Cerebellar cortex (tissue), 1 donor: ENCODE measurements at regions not wholly inside any gene's neighbourhood (a gene's known extent, or its start where the extent isn't known, plus 50 kb on each side); places are given as distances from the start of the nearest gene placed in this dataset.

Experiments
- DNase-seq: peaks from one replicate; pipeline ENCODE4 v3.0.0-alpha.2; 2015; ENCODE audit warnings: low spot score

DNA sequence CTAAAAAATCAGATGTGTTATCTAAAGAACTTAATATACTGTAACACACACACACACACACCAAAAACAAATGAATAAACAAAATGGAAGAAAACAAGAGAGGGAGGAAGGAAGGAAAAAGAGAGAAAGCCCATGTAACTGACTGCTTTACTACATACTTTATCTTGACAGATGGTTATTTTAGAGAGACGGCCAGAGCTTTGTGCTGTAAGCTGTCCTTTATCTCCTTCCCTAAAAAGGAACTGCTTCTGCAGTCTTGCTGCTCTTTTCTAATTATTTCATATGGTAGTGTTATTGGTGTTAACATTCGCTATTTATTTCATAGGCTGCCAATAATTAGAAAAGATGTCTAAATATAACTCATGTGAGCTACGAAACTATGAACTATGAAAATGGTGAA, 1384.6 kb downstream of the MRPL39 start:
- DNase-seq = no peak

GRCh38 chr21:24220446-24220845, 1386.8 kb downstream of the MRPL39 start:
- no peak for DNase-seq

- no peak for DNase-seq
Measured at GRCh38 chr21:24217151-24217550, 1390.1 kb downstream of the MRPL39 start.

DNA sequence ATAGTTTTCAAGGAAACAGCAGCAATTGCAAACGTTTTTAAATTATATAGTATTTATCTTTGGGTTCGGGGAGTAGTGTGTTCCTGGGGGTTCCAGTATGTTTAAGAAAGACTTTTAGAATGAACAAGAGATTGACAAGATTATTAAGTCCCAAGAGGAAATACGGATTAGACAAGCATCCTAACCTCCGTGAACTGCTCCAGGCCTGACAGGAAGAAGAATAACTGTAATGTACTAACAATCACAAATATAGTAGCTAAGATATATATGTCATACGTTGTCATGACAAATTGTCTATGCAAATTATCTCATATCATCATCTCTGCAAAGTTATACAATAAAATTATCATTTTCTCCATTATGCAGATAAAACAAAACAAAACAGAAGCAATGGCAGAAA, 1397.2 kb downstream of the MRPL39 start:
- no peak for DNase-seq

DNA sequence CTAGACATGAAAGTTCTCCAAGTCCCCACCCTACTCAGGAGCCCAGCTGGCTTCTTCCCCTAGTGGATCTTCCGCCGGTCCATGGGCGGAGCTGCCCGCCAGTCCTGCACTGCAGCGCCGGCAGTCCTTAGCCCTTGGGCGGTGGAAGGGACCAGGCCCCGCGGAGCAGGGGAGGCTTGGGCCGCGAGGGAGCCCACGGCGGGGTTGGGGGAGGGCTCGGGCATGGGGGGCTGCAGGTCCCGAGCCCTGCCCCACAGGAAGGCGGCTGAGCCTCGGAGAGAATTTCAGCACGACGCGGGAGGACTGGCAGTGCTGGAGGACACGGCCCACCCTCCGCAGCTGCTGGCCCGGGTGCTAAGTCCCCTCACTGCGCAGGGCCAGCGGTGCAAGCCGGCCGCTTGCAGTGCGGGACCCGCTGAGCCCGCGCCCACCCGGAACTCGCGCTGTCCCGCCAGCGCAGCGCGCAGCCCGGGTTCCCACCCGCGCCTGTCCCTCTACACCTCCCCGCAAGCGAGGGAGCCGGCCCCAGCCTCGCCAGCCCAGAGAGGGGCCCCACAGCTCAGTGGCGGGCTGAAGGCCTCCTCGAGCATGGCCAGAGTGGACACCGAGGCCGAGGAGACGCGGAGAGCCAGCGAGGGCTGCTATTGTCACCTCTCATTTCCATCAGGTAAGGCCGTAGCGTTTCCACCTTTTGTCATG, 1398.6 kb downstream of the MRPL39 start:
- DNase-seq = no peak

- no peak for DNase-seq
Measured at GRCh38 chr21:24205319-24205718, 1402.0 kb downstream of the MRPL39 start.

GRCh38 chr21:24204641-24205040, 1402.6 kb downstream of the MRPL39 start:
- DNase-seq = no peak

DNA sequence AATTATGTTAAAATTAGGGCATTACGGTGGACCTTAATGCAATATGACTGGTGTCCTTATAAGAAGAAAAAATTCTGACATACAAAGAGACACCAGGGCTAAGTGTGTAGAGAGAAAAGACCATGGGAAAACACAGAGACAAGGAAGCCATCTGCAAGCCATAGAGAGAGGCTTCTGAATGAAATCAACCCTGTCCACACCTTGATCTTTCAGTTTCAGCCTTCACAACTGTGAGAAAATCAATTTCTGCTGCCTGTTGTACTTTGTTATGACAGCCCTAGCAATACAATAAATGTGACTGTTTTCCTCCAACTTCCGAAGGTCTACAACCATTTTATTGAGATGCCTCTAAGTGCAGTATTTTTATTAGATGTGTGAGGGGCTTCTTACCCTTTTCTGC, 1407.2 kb downstream of the MRPL39 start:
- no peak for DNase-seq

- DNase-seq = no peak
Measured at GRCh38 chr21:24197923-24198322, 1409.4 kb downstream of the MRPL39 start.

DNA sequence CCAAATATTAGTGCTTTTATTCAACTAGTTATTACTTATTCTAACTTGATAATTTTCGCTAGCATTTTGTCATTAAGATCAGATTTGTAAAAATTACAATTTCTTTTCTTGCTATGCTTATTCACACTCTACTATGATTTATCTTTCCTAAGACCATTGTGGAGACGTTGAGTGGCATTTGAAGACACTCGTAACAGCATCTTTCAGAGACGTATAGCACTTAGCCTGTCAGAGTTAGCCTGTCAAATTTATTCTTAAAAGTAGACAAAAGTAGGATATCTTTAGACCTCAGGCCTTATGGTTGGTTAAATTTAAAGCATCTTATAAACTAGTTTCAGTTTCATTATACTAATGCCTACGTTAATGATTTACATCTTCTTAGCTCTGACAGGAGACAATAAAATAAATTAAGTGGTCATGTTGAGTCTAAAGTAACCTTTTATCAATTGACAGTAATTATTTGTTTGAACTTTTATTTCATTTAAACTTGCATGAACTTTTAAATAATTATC, 1410.1 kb downstream of the MRPL39 start:
- no peak for DNase-seq

- DNase-seq = no peak
Measured at GRCh38 chr21:24188506-24188905, 1418.8 kb downstream of the MRPL39 start.

DNA sequence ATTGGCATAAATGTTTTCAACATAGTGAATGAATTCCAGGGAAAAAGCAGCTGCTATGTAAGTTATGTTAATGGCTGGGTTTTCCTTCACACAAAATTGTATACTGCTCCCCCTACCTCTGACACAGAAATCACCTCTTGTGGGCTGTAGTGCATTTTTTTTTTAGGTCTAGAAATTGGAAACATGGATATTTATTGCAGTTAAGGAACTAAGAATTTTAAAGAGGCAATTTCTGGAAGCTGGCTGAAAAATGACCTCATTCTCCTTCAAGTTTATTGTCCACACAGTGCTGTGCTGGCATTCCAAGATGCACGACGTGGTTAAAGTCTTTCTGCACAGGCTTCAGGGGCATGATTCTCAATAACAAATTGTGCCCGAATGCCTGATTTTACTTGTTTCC, 1424.2 kb downstream of the MRPL39 start:
- no peak for DNase-seq

GRCh38 chr21:24179110-24179509, 1428.2 kb downstream of the MRPL39 start:
- DNase-seq = no peak

GRCh38 chr21:24175106-24175505, 1432.2 kb downstream of the MRPL39 start:
- no peak for DNase-seq

GRCh38 chr21:24171736-24172135, 1435.5 kb downstream of the MRPL39 start:
- DNase-seq = no peak

DNA sequence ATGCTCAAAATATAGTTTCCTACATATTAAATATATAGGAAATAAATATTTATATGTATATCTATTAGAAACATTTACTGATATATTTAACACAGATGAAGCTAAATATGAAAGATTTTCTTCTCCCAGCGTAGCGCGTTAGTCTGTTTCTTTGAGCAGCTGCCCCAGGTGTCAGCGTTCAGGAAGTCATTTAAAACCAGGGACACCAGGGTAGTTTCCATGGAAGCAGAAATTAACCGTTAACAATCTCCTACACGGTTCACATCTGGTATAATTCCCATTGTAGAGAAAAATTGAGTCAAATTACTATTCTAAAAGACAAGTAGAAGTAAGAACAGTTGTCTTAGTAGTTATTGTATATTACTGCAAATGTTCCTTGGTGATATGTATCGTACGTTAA, 1443.7 kb downstream of the MRPL39 start:
- DNase-seq = no peak

DNA sequence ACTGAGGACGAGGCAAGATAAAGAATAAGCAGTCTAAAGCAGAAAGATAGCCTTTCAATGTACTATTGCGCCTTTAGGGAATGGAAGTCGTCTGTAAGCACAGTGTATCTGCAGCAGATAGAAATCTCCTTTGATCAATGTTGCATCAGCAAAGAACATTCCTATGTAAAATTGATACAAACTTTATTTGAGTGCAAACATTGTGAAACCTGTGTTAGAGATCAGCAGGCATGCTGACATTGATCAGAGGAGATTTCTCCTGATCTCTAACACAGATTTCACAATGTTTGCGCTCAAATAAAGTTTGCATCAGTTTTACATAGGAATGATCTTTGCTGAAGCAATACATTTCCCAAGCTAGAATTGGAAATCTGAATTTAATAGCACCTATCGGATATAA, 1446.8 kb downstream of the MRPL39 start:
- no peak for DNase-seq

- no peak for DNase-seq
Measured at GRCh38 chr21:24153137-24153536, 1454.1 kb downstream of the MRPL39 start.

GRCh38 chr21:24150753-24151152, 1456.5 kb downstream of the MRPL39 start:
- no peak for DNase-seq

- no peak for DNase-seq
Measured at GRCh38 chr21:24148461-24148860, 1458.8 kb downstream of the MRPL39 start.

- DNase-seq = no peak
Measured at GRCh38 chr21:24147674-24148073, 1459.6 kb downstream of the MRPL39 start.

DNA sequence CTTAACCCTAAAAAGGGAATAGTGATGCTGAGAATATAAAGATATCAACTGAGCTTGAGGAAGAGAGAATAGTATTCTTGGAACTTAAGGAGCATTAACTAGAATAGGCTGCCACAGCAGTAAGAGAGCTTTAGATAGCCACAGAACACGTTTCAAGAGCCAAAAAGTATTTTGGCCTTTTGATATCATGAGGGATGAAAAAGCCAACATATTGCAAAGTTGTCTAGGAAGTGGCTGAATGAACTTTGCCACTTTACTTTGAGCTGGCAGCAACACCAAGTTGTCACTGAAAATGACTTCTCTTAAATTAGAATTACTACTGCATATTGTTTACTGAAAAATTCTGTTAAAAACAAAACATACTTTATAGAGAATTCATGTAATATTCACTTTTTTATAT, 1476.2 kb downstream of the MRPL39 start:
- no peak for DNase-seq

DNA sequence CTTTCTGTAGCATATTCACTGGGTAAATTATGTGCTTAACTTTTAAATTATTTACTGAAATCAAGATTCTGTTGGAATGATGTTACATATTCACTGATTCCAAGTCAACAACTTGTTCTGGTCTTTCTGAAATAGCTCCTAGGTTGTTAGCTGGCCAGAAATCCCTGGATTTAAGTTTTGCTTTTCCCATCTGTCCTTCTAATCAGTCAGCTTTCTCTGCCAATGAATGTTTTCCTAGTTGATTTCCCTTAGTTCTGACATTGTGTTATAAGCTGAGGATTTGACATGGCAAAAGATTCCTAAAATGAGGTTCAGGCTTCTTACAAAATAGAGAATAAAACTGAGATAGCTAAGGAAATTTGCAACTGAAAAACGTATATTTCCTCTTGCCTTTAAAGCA, 1479.6 kb downstream of the MRPL39 start:
- no peak for DNase-seq

DNA sequence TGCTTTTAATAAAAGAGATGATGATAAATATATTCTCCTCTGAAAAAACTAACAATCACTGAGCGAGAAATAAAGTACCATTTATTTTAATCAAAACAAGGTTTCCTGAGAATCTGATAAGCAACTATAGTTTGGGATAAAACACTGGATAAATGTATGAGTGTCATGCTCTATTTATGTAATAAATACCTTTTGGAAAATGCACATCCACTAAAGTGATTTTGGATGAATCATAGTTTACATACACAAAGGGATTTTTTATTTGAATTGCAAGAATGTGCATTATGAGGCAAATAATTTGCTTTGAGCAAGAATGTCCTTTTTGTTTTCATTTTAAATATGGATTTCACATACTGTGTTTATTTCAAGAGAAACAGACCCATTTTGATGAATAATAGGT, 1483.5 kb downstream of the MRPL39 start:
- DNase-seq = no peak
